ENCODE measurements at regions not wholly inside any gene's neighbourhood (a gene's known extent, or its start where the extent isn't known, plus 50 kb on each side); places are given as distances from the start of the nearest gene placed in this dataset.

GRCh38 chr5:51033215-51033614 lies 350.0 kb upstream of the ISL1 start:
- TF ChIP-seq, protein P1, sequence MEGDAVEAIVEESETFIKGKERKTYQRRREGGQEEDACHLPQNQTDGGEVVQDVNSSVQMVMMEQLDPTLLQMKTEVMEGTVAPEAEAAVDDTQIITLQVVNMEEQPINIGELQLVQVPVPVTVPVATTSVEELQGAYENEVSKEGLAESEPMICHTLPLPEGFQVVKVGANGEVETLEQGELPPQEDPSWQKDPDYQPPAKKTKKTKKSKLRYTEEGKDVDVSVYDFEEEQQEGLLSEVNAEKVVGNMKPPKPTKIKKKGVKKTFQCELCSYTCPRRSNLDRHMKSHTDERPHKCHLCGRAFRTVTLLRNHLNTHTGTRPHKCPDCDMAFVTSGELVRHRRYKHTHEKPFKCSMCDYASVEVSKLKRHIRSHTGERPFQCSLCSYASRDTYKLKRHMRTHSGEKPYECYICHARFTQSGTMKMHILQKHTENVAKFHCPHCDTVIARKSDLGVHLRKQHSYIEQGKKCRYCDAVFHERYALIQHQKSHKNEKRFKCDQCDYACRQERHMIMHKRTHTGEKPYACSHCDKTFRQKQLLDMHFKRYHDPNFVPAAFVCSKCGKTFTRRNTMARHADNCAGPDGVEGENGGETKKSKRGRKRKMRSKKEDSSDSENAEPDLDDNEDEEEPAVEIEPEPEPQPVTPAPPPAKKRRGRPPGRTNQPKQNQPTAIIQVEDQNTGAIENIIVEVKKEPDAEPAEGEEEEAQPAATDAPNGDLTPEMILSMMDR (conservative IDR thresholded peaks at IDR 0.05) = no peak
- Histone ChIP-seq H2AK5ac (ENCODE audit: insufficient read length, low read length) (no peak overlapping the region), H4K91ac (ENCODE audit: insufficient read length, low read depth, low read length) (no peak overlapping the region), H3K9me3 (ENCODE audit: control insufficient read depth, low read depth, low read length) (no peaks in the 10 kb centered on the region), H2BK15ac (ENCODE audit: low read depth, low read length) (no peak overlapping the region), H3K4me2 (ENCODE audit: insufficient read depth, insufficient read length, low read length) (no peak overlapping the region), H3K14ac (ENCODE audit: insufficient read depth, low read length) (no peak overlapping the region), H4K8ac (replicated peaks; ENCODE audit: insufficient read length, low read depth, low read length) (no peak overlapping the region), H3T11ph (ENCODE audit: low read length) (no peak overlapping the region), H3K79me1 (ENCODE audit: insufficient read depth, low read depth, low read length, poor library complexity, severe bottlenecking) (no peaks in the 10 kb centered on the region), H3K23ac (ENCODE audit: insufficient read length, low read depth, low read length) (no peak overlapping the region), H2BK20ac (ENCODE audit: low read depth, low read length, poor library complexity, severe bottlenecking) (no peak overlapping the region), H2BK5ac (ENCODE audit: insufficient read length, low read length) (no peak overlapping the region), H2BK12ac (ENCODE audit: insufficient read length, low read depth, low read length) (no peak overlapping the region), H3K27ac (ENCODE audit: insufficient read length, low read depth, low read length) (no peak overlapping the region), H3K79me2 (ENCODE audit: insufficient read depth, low read length) (no peaks in the 10 kb centered on the region), H3K56ac (ENCODE audit: insufficient read length, low read depth, low read length) (no peak overlapping the region), H3K23me2 (ENCODE audit: insufficient read length, low read depth, low read length, poor library complexity, severe bottlenecking) (no peaks in the 10 kb centered on the region), H3K9ac (ENCODE audit: extremely low read depth, insufficient read length, low read length) (no peak overlapping the region), H4K5ac (ENCODE audit: insufficient read length, low read depth, low read length) (no peak overlapping the region), H2BK120ac (ENCODE audit: low read depth, low read length, poor library complexity, severe bottlenecking) (no peak overlapping the region), H2AFZ (ENCODE audit: low read length) (no peak overlapping the region), H3K4ac (ENCODE audit: low read depth, low read length) (no peak overlapping the region), H3K27me3 (ENCODE audit: insufficient read depth, low read length) (no peaks in the 10 kb centered on the region), H4K20me1 (ENCODE audit: control insufficient read depth, insufficient read depth, insufficient read length) (no peaks in the 10 kb centered on the region), H3K4me1 (ENCODE audit: insufficient read depth, low read length) (no peaks in the 10 kb centered on the region), H3K18ac (ENCODE audit: insufficient read length, low read depth, low read length) (no peak overlapping the region)
- Mint-ChIP-seq H3K9me3 (no peaks in the 10 kb centered on the region), H3K4me1 (peaks cover 3 to 4% of the 10 kb centered on the region in 2 experiments; a peak in 3 of 4 replicates), H3K36me3 (ENCODE audit: insufficient read depth in 1 of 3, low read depth in 3 of 3) (no peaks in the 10 kb centered on the region), H3K27me3 (ENCODE audit: low read depth) (no peaks in the 10 kb centered on the region), H3K4me3 (no peak overlapping the region), H3K27ac (no peak overlapping the region)
- WGBS (ENCODE audit: extremely low coverage, insufficient read length, low lambda C conversion rate) = no CpG with 5 or more reads among the region's 4 CpGs
- DNase-seq = no peak
